GM23338 (cell line): ENCODE measurements at regions not wholly inside any gene's neighbourhood (a gene's known extent, or its start where the extent isn't known, plus 50 kb on each side); places are given as distances from the start of the nearest gene placed in this dataset.

Experiments used
- ATAC-seq: fragments of 200-7000 bp; cut with Tn5 transposase; 3 replicates; pipeline ENCODE4 v1.9.1; 2020
- DNase-seq: peaks from one replicate; pipeline ENCODE4 v3.0.0-alpha.2; 2015; ENCODE audit warnings: low spot score
- H2AFZ ChIP-seq: fragments of 200-600 bp; sonication (generic); 2 replicates; pipeline ENCODE4 v1.8.0; 2016; ENCODE audit warnings: antibody characterized with exemption, mild to moderate bottlenecking, moderate library complexity
- H3F3A ChIP-seq: fragments of 200-600 bp; sonication (generic); replicated peaks from 2 replicates; pipeline ENCODE4 v1.8.0; 2017; ENCODE audit warnings: antibody characterized with exemption, mixed run types, low read depth
- H3K27ac ChIP-seq: fragments of 200-600 bp; sonication (generic); 2 replicates; pipeline ENCODE4 v1.6.1; 2016; ENCODE audit warnings: low read depth
- H3K27me3 ChIP-seq: fragments of 200-600 bp; sonication (generic); 2 replicates; pipeline ENCODE4 v1.8.0; 2016; ENCODE audit warnings: mild to moderate bottlenecking, mixed run types, moderate library complexity; ENCODE audit not compliant: insufficient read depth
- H3K36me3 ChIP-seq: fragments of 200-600 bp; sonication (generic); 2 replicates; pipeline ENCODE4 v1.8.0; 2016; ENCODE audit warnings: mild to moderate bottlenecking; ENCODE audit not compliant: insufficient read depth
- H3K4me1 ChIP-seq: fragments of 200-600 bp; sonication (generic); 2 replicates; pipeline ENCODE4 v1.8.0; 2016; ENCODE audit warnings: mild to moderate bottlenecking, moderate library complexity; ENCODE audit not compliant: insufficient read depth
- H3K4me2 ChIP-seq: fragments of 200-600 bp; sonication (generic); 2 replicates; pipeline ENCODE4 v1.7.1; 2017; ENCODE audit warnings: mixed run types
- H3K4me3 ChIP-seq: fragments of 200-600 bp; sonication (generic); 2 replicates; pipeline ENCODE4 v1.6.1; 2016; ENCODE audit warnings: mixed run types
- H3K79me2 ChIP-seq: fragments of 200-600 bp; sonication (generic); replicated peaks from 2 replicates; pipeline ENCODE4 v1.8.0; 2017; ENCODE audit warnings: mild to moderate bottlenecking; ENCODE audit not compliant: insufficient read depth
- H3K9me2 ChIP-seq: fragments of 200-600 bp; sonication (generic); 2 replicates; pipeline ENCODE4 v1.8.0; 2017; ENCODE audit not compliant: insufficient read depth
- H4K20me1 ChIP-seq: fragments of 200-600 bp; sonication (generic); replicated peaks from 2 replicates; pipeline ENCODE4 v1.8.0; 2017; ENCODE audit warnings: mild to moderate bottlenecking; ENCODE audit not compliant: insufficient read depth
- H3K27ac Mint-ChIP-seq: 2 replicates; pipeline ENCODE4 v1.8.0; 2020; ENCODE audit warnings: inconsistent platforms, mild to moderate bottlenecking, moderate library complexity, mixed read lengths
- H3K27me3 Mint-ChIP-seq: 3 replicates; pipeline ENCODE4 v1.8.0; 2022; ENCODE audit warnings: low read depth, mild to moderate bottlenecking, moderate library complexity, mixed read lengths, inconsistent platforms; ENCODE audit not compliant: insufficient read depth, poor library complexity
- H3K36me3 Mint-ChIP-seq: 3 replicates; pipeline ENCODE4 v1.8.0; 2021; ENCODE audit warnings: low read depth, mild to moderate bottlenecking, inconsistent platforms, moderate library complexity, mixed read lengths
- H3K4me1 Mint-ChIP-seq: 3 replicates; pipeline ENCODE4 v1.8.0; 2020; ENCODE audit warnings: mild to moderate bottlenecking, inconsistent platforms, mixed read lengths
- H3K4me3 Mint-ChIP-seq: 3 replicates; pipeline ENCODE4 v1.8.0; 2021; ENCODE audit warnings: moderate library complexity, mild to moderate bottlenecking, inconsistent platforms, mixed read lengths
- H3K9me3 Mint-ChIP-seq: 3 replicates; pipeline ENCODE4 v1.8.0; 2020; ENCODE audit warnings: moderate library complexity, mild to moderate bottlenecking, inconsistent platforms, mixed read lengths
- CREB1 ChIP-seq: fragments of 250-450 bp; sonication (Bioruptor Pico); IDR thresholded peaks from 2 replicates; pipeline ENCODE4 v1.5.0; 2020; ENCODE audit warnings: low read depth, mild to moderate bottlenecking, moderate library complexity
- EZH2 ChIP-seq: fragments of 200-600 bp; sonication (generic); IDR thresholded peaks from one replicate; pipeline ENCODE4 v1.8.0; 2017; ENCODE audit warnings: antibody characterized with exemption, mild to moderate bottlenecking, low read depth; ENCODE audit not compliant: unreplicated experiment
- EZH2phosphoT487 ChIP-seq: fragments of 200-600 bp; sonication (generic); IDR thresholded peaks from one replicate; pipeline ENCODE4 v1.8.1; 2018; ENCODE audit warnings: antibody characterized with exemption; ENCODE audit not compliant: unreplicated experiment
- JUNB ChIP-seq: IDR thresholded peaks from one replicate; pipeline ENCODE4 v1.6.1; 2016; ENCODE audit warnings: antibody characterized with exemption; ENCODE audit not compliant: unreplicated experiment
- NANOG ChIP-seq: IDR thresholded peaks from 2 replicates; pipeline ENCODE4 v1.6.1; 2016; ENCODE audit warnings: antibody characterized with exemption, borderline replicate concordance
- POLR2AphosphoS5 ChIP-seq: IDR thresholded peaks from 2 replicates; pipeline ENCODE4 v1.6.1; 2016; ENCODE audit warnings: antibody characterized with exemption, low read depth
- STAT1 ChIP-seq: IDR thresholded peaks from one replicate; pipeline ENCODE4 v1.6.1; 2016; ENCODE audit warnings: antibody characterized with exemption; ENCODE audit not compliant: unreplicated experiment
- ZNF114 ChIP-seq: fragments of 250-450 bp; sonication (Bioruptor Pico); IDR thresholded peaks from 2 replicates; pipeline ENCODE4 v1.5.0; 2020; ENCODE audit warnings: mild to moderate bottlenecking, moderate library complexity
- ZNF331 ChIP-seq: fragments of 250-450 bp; sonication (Bioruptor Pico); IDR thresholded peaks from 2 replicates; pipeline ENCODE4 v1.5.0; 2020; ENCODE audit warnings: low read depth, mild to moderate bottlenecking, moderate library complexity
- TF ChIP-seq, protein P1 (sequence below), 2 experiments: fragments of 200-600 bp in 1 of 2; sonication (generic) in 1 of 2; conservative IDR thresholded peaks; 2 replicates each; pipeline versions ENCODE4 v1.5.1 to v1.6.1; 2016 to 2017; ENCODE audit warnings: antibody characterized with exemption in 2 of 2, low read depth in 2 of 2, mild to moderate bottlenecking in 2 of 2, moderate library complexity in 1 of 2
- TF ChIP-seq, protein P2 (sequence below): fragments of 250-450 bp; sonication (Bioruptor Pico); IDR thresholded peaks from 2 replicates; pipeline ENCODE4 v1.5.0; 2020; ENCODE audit warnings: mild to moderate bottlenecking, moderate library complexity
- TF ChIP-seq, protein P3 (sequence below): IDR thresholded peaks from one replicate; pipeline ENCODE4 v1.6.1; 2018; ENCODE audit warnings: antibody characterized with exemption; ENCODE audit not compliant: unreplicated experiment
- TF ChIP-seq, protein P4 (sequence below): IDR thresholded peaks from 2 replicates; pipeline ENCODE4 v1.6.1; 2016; ENCODE audit warnings: antibody characterized with exemption

GRCh38 chr12:88931598-88931997 is 351.3 kb upstream of the KITLG start:
- Mint-ChIP-seq H3K36me3 (no peaks in the 10 kb centered on the region), H3K4me1 (peaks cover 23% of the 10 kb centered on the region), H3K4me3 (no peak overlapping the region), H3K9me3 (no peaks in the 10 kb centered on the region), H3K27me3 (peaks cover 5% of the 10 kb centered on the region), H3K27ac (no peak overlapping the region)
- Histone ChIP-seq H3K79me2 (no peaks in the 10 kb centered on the region), H3K27me3 (no peaks in the 10 kb centered on the region), H3K4me3 (no peak overlapping the region), H3K4me2 (no peak overlapping the region), H3F3A (no peaks in the 10 kb centered on the region), H3K4me1 (peaks cover 17% of the 10 kb centered on the region), H2AFZ (no peak overlapping the region), H3K9me2 (no peaks in the 10 kb centered on the region), H3K36me3 (no peaks in the 10 kb centered on the region), H4K20me1 (no peaks in the 10 kb centered on the region), H3K27ac (no peak overlapping the region)
- ATAC-seq (no peak), DNase-seq (no peak)
- TF ChIP-seq NANOG (no peak), POLR2AphosphoS5 (no peak), JUNB (no peak), ZNF114 (CRISPR knock-in tag) (no peak), ZNF331 (CRISPR knock-in tag) (no peak), EZH2 (no peak), EZH2phosphoT487 (no peak), STAT1 (no peak), CREB1 (CRISPR knock-in tag) (no peak)
- TF ChIP-seq, protein P1, sequence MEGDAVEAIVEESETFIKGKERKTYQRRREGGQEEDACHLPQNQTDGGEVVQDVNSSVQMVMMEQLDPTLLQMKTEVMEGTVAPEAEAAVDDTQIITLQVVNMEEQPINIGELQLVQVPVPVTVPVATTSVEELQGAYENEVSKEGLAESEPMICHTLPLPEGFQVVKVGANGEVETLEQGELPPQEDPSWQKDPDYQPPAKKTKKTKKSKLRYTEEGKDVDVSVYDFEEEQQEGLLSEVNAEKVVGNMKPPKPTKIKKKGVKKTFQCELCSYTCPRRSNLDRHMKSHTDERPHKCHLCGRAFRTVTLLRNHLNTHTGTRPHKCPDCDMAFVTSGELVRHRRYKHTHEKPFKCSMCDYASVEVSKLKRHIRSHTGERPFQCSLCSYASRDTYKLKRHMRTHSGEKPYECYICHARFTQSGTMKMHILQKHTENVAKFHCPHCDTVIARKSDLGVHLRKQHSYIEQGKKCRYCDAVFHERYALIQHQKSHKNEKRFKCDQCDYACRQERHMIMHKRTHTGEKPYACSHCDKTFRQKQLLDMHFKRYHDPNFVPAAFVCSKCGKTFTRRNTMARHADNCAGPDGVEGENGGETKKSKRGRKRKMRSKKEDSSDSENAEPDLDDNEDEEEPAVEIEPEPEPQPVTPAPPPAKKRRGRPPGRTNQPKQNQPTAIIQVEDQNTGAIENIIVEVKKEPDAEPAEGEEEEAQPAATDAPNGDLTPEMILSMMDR (conservative IDR thresholded peaks at IDR 0.05; ENCODE audit: low read depth in 2 of 2), result no peak
- TF ChIP-seq, protein P2, sequence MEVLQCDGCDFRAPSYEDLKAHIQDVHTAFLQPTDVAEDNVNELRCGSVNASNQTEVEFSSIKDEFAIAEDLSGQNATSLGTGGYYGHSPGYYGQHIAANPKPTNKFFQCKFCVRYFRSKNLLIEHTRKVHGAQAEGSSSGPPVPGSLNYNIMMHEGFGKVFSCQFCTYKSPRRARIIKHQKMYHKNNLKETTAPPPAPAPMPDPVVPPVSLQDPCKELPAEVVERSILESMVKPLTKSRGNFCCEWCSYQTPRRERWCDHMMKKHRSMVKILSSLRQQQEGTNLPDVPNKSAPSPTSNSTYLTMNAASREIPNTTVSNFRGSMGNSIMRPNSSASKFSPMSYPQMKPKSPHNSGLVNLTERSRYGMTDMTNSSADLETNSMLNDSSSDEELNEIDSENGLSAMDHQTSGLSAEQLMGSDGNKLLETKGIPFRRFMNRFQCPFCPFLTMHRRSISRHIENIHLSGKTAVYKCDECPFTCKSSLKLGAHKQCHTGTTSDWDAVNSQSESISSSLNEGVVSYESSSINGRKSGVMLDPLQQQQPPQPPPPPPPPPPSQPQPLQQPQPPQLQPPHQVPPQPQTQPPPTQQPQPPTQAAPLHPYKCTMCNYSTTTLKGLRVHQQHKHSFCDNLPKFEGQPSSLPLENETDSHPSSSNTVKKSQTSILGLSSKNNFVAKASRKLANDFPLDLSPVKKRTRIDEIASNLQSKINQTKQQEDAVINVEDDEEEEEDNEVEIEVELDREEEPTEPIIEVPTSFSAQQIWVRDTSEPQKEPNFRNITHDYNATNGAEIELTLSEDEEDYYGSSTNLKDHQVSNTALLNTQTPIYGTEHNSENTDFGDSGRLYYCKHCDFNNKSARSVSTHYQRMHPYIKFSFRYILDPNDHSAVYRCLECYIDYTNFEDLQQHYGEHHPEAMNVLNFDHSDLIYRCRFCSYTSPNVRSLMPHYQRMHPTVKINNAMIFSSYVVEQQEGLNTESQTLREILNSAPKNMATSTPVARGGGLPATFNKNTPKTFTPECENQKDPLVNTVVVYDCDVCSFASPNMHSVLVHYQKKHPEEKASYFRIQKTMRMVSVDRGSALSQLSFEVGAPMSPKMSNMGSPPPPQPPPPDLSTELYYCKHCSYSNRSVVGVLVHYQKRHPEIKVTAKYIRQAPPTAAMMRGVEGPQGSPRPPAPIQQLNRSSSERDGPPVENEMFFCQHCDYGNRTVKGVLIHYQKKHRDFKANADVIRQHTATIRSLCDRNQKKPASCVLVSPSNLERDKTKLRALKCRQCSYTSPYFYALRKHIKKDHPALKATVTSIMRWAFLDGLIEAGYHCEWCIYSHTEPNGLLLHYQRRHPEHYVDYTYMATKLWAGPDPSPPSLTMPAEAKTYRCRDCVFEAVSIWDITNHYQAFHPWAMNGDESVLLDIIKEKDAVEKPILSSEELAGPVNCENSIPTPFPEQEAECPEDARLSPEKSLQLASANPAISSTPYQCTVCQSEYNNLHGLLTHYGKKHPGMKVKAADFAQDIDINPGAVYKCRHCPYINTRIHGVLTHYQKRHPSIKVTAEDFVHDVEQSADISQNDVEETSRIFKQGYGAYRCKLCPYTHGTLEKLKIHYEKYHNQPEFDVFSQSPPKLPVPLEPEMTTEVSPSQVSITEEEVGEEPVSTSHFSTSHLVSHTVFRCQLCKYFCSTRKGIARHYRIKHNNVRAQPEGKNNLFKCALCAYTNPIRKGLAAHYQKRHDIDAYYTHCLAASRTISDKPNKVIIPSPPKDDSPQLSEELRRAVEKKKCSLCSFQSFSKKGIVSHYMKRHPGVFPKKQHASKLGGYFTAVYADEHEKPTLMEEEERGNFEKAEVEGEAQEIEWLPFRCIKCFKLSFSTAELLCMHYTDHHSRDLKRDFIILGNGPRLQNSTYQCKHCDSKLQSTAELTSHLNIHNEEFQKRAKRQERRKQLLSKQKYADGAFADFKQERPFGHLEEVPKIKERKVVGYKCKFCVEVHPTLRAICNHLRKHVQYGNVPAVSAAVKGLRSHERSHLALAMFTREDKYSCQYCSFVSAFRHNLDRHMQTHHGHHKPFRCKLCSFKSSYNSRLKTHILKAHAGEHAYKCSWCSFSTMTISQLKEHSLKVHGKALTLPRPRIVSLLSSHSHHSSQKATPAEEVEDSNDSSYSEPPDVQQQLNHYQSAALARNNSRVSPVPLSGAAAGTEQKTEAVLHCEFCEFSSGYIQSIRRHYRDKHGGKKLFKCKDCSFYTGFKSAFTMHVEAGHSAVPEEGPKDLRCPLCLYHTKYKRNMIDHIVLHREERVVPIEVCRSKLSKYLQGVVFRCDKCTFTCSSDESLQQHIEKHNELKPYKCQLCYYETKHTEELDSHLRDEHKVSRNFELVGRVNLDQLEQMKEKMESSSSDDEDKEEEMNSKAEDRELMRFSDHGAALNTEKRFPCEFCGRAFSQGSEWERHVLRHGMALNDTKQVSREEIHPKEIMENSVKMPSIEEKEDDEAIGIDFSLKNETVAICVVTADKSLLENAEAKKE (CRISPR knock-in tag), result no peak
- TF ChIP-seq, protein P3, sequence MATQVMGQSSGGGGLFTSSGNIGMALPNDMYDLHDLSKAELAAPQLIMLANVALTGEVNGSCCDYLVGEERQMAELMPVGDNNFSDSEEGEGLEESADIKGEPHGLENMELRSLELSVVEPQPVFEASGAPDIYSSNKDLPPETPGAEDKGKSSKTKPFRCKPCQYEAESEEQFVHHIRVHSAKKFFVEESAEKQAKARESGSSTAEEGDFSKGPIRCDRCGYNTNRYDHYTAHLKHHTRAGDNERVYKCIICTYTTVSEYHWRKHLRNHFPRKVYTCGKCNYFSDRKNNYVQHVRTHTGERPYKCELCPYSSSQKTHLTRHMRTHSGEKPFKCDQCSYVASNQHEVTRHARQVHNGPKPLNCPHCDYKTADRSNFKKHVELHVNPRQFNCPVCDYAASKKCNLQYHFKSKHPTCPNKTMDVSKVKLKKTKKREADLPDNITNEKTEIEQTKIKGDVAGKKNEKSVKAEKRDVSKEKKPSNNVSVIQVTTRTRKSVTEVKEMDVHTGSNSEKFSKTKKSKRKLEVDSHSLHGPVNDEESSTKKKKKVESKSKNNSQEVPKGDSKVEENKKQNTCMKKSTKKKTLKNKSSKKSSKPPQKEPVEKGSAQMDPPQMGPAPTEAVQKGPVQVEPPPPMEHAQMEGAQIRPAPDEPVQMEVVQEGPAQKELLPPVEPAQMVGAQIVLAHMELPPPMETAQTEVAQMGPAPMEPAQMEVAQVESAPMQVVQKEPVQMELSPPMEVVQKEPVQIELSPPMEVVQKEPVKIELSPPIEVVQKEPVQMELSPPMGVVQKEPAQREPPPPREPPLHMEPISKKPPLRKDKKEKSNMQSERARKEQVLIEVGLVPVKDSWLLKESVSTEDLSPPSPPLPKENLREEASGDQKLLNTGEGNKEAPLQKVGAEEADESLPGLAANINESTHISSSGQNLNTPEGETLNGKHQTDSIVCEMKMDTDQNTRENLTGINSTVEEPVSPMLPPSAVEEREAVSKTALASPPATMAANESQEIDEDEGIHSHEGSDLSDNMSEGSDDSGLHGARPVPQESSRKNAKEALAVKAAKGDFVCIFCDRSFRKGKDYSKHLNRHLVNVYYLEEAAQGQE, result no peak
- TF ChIP-seq, protein P4, sequence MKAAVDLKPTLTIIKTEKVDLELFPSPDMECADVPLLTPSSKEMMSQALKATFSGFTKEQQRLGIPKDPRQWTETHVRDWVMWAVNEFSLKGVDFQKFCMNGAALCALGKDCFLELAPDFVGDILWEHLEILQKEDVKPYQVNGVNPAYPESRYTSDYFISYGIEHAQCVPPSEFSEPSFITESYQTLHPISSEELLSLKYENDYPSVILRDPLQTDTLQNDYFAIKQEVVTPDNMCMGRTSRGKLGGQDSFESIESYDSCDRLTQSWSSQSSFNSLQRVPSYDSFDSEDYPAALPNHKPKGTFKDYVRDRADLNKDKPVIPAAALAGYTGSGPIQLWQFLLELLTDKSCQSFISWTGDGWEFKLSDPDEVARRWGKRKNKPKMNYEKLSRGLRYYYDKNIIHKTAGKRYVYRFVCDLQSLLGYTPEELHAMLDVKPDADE, result no peak
